HG03039 (cell line): ENCODE measurements at regions not wholly inside any gene's neighbourhood (a gene's known extent, or its start where the extent isn't known, plus 50 kb on each side); places are given as distances from the start of the nearest gene placed in this dataset.

Source experiments
- ATAC-seq: cut with Tn5 transposase; IDR thresholded peaks from one replicate; pipeline ENCODE4 v1.9.1; 2021; ENCODE audit warnings: mild to moderate bottlenecking, moderate library complexity; ENCODE audit not compliant: unreplicated experiment

GRCh38 chr5:38207343-38207742 is 51.0 kb upstream of the EGFLAM start:
- ATAC-seq: no peak

GRCh38 chr5:38202741-38203140 is 55.6 kb upstream of the EGFLAM start:
- ATAC-seq: no peak

GRCh38 chr5:38200872-38201557 is 57.3 kb upstream of the EGFLAM start:
- ATAC-seq: no peak

GRCh38 chr5:38197118-38197517 is 61.2 kb upstream of the EGFLAM start:
- ATAC-seq: no peak

GRCh38 chr5:38193015-38193581 is 65.3 kb upstream of the EGFLAM start:
- no peak for ATAC-seq

GRCh38 chr5:38191693-38192092 is 66.7 kb upstream of the EGFLAM start:
- no peak for ATAC-seq

GRCh38 chr5:38190111-38190510 is 68.2 kb upstream of the EGFLAM start:
- no peak for ATAC-seq

- ATAC-seq: no peak
Measured at GRCh38 chr5:38189081-38189504, 69.3 kb upstream of the EGFLAM start.

GRCh38 chr5:38188591-38188990 is 69.8 kb upstream of the EGFLAM start:
- no peak for ATAC-seq

GRCh38 chr5:38187532-38187931 is 70.8 kb upstream of the EGFLAM start:
- no peak for ATAC-seq

GRCh38 chr5:38184627-38185026 is 73.7 kb upstream of the EGFLAM start:
- no peak for ATAC-seq

GRCh38 chr5:38182991-38183390 is 75.4 kb upstream of the EGFLAM start:
- ATAC-seq: no peak

GRCh38 chr5:38168029-38168428 is 90.3 kb upstream of the EGFLAM start:
- no peak for ATAC-seq

GRCh38 chr5:38167562-38167996 is 90.8 kb upstream of the EGFLAM start:
- ATAC-seq: no peak

- ATAC-seq: no peak
Measured at GRCh38 chr5:38166832-38167231, 91.5 kb upstream of the EGFLAM start.

- no peak for ATAC-seq
Measured at GRCh38 chr5:38165435-38165834, 92.9 kb upstream of the EGFLAM start.

- ATAC-seq: no peak
Measured at GRCh38 chr5:38164776-38165399, 93.5 kb upstream of the EGFLAM start.

- no peak for ATAC-seq
Measured at GRCh38 chr5:38163636-38164237, 94.6 kb upstream of the EGFLAM start.

- no peak for ATAC-seq
Measured at GRCh38 chr5:38162625-38163024, 95.7 kb upstream of the EGFLAM start.

- no peak for ATAC-seq
Measured at GRCh38 chr5:38157024-38157423, 101.3 kb upstream of the EGFLAM start.

- no peak for ATAC-seq
Measured at GRCh38 chr5:38154615-38155204, 103.6 kb upstream of the EGFLAM start.

- ATAC-seq: no peak
Measured at GRCh38 chr5:38151878-38152277, 106.5 kb upstream of the EGFLAM start.
